Mammary epithelial cell (primary cell): ENCODE measurements at regions not wholly inside any gene's neighbourhood (a gene's known extent, or its start where the extent isn't known, plus 50 kb on each side); places are given as distances from the start of the nearest gene placed in this dataset.
A peak's percentile ranks its signal among the peaks of the same experiment; 100 is the strongest.

ENCODE experiments used
- CTCF ChIP-seq, 2 donors: IDR thresholded peaks in 1 of 2; conservative IDR thresholded peaks in 1 of 2; 2 replicates each; pipeline ENCODE4 v1.5.1; 2011 to 2012; ENCODE audit warnings: inconsistent platforms in 2 of 2, low read length in 2 of 2, mild to moderate bottlenecking in 2 of 2, control low read depth in 1 of 2, low read depth in 1 of 2; ENCODE audit not compliant: insufficient read depth in 1 of 2; ENCODE audit errors: extremely low read depth in 1 of 2
- EZH2 ChIP-seq: IDR thresholded peaks from 2 replicates; pipeline ENCODE4 v1.6.1; 2012; ENCODE audit warnings: low read length, inconsistent platforms, borderline replicate concordance

- peak; percentile 50 to 57 for TF ChIP-seq CTCF (conservative IDR thresholded peaks at IDR 0.05 in 1 of 2, IDR thresholded peaks at IDR 0.05 in 1 of 2; ENCODE audit: extremely low read depth in 1 of 2, insufficient read depth in 1 of 2, low read depth in 1 of 2, low read length in 2 of 2)
- no peak for TF ChIP-seq EZH2
These were observed 940.5 kb upstream of the MANEA start for GRCh38 chr6:94636780-94637385.
